ENCODE measurements at regions not wholly inside any gene's neighbourhood (a gene's known extent, or its start where the extent isn't known, plus 50 kb on each side); places are given as distances from the start of the nearest gene placed in this dataset.

GRCh38 chr15:95448531-95449229, 881.8 kb upstream of the NR2F2 start:
- DNase-seq (ENCODE audit: low read depth) = no peak

DNA sequence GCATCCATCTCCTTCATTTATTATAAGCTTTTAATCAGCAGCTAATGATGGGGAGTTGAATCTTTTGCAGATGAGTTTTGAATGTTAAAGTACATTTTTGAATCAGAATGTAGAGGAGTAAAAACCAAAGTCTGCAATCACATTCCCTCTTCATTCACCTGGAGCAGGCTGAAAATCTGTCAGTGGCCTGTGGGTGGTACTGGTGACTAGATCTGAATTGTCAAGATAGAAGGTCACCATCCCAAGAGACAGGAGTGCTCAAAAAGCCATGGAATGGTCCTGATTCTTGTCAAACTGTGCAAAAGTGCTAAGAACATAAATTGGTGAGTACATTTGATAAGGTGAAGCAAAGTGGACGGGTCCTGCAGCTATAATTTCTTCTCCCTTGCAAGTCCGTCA, 881.3 kb upstream of the NR2F2 start:
- DNase-seq (ENCODE audit: low read depth) = no peak

GRCh38 chr15:95450413-95450812, 880.1 kb upstream of the NR2F2 start:
- DNase-seq (ENCODE audit: low read depth) = no peak

DNA sequence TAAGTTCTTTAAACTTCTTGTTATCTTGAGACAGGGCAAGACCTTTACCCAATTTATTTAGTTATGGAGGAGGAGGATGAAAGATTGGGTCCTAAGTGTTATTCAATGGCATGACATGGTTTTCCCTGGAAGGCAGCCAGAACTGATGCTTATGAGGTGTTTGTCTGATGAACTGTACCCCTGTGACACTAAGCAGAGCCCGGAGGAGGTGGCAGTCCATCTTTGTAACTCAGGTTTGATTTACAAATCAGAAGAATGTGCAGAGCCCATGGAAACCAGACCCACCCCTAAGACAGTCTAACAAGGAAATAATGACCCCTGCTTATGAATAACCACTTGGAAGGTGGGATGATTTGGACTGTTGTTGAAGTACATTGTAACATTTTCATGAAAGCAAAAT, 878.6 kb upstream of the NR2F2 start:
- no peak for DNase-seq (ENCODE audit: low read depth)

DNA sequence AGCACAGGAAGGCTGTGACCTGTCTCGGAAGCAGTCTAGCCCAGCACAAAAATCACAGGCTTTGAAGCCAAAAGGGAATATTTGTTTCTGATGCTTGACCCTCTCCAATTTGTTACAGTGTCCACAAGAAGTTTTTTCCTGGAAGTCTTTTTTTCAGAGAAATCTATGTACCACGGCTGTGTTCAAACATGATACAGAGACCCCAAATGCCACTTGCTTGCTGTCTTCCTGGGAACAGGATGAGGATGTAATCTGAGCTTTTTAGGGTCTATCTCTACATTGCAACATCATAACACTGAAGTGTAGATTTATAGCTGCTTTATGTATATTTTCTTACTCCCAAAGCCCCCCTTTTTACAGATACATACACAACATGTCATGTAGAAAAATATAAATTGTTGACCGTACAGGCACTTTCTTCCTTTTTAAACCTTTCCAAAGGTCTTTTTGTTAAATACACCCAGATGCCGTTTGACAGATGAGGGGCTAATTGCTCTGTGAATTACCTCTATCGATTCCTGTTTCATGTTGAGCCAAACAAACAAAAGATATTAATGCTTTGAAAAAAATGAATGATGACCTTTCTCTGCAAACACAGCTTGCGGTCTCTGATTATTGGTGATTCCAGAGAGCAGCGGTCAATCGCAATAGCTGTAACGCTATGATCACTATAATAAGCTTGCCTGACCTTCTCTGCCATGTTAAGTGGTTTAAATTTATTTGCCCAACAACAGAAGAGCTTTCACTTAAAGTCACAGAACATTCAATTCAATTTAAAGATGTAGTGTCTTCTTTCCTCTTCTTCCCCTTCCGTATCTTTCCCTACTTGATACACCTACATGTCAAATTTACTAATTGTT, 875.9 kb upstream of the NR2F2 start:
- no peak for DNase-seq (ENCODE audit: low read depth)

DNA sequence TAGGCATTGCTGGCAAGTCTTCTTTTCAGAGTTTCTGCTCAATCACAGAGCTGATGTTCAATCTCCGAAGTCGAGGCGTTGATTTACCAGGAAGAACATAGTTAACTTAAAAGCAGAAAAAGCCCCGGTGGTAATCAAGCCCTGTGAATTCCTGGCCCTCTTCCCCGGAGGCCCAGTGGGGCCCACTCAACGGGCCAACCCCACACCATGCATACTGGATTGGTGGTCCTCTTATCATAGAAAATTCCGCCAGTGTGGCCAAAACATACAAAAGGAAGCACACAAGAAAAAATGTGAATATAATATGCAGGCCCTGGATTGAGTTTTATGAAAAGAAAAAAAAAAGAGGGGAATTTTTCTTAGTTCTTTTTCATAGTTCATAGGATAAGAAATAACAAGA, 873.0 kb upstream of the NR2F2 start:
- no peak for DNase-seq (ENCODE audit: low read depth)

DNA sequence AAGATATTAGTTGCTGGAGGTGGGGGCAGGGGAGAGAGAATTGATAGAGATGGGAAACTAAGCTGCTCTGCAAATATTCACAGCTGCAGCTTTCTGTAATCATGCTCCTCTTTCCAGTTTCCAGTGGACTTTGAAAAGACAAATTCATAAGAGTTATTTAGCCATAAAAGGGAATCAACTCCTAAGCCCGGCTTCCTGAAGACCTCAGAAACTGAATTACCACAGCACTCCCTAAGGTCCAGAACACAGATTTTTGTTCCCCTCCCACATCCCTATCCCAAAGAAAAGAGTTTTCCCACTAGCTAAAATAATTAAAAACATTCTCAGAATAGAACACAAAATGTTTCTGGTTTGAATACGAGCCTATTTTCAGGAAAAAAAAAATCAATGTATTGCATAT, 871.8 kb upstream of the NR2F2 start:
- no peak for DNase-seq (ENCODE audit: low read depth)

- no peak for DNase-seq (ENCODE audit: low read depth)
Observed at GRCh38 chr15:95459273-95459672, 871.2 kb upstream of the NR2F2 start.

GRCh38 chr15:95464509-95464908, 866.0 kb upstream of the NR2F2 start:
- DNase-seq (ENCODE audit: low read depth) = no peak

- no peak for DNase-seq (ENCODE audit: low read depth)
Observed at GRCh38 chr15:95468820-95469219, 861.7 kb upstream of the NR2F2 start.

- DNase-seq (ENCODE audit: low read depth) = no peak
Observed at GRCh38 chr15:95469496-95470000, 861.0 kb upstream of the NR2F2 start.

- DNase-seq (ENCODE audit: low read depth) = no peak
Observed at GRCh38 chr15:95470529-95470928, 860.0 kb upstream of the NR2F2 start.

DNA sequence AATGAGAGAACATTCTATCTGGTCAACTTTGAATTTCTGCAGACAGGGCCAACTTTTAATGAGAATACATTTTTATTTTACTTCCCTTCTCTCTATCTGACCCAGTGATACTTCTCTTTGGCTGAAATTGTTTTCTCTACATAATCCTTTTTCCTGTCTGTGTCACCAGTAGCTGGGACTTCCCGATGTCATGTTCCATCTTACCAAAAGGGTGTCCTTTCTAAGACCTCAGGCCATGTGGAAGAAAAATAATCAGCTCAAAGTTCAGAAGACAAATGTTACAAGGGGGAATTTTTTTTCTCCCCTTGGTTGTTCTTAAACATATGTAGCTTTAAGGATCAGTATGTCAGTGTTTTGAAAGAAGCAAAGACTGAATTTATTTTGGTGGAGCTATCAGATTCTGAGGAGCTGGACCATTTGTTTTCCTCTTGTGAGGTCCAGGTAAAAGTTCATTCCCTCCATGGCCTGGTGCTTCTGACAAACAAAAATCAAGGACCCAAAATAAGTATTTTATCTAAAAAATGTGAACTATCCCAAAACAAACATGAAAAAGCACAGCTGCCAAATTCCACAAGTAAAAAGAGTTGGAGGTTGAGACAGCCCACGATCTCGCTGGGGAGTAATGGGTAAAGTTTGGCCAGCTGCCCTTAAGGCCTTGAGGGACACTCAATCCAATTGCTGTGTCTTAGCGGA, 859.4 kb upstream of the NR2F2 start:
- no peak for DNase-seq (ENCODE audit: low read depth)

DNA sequence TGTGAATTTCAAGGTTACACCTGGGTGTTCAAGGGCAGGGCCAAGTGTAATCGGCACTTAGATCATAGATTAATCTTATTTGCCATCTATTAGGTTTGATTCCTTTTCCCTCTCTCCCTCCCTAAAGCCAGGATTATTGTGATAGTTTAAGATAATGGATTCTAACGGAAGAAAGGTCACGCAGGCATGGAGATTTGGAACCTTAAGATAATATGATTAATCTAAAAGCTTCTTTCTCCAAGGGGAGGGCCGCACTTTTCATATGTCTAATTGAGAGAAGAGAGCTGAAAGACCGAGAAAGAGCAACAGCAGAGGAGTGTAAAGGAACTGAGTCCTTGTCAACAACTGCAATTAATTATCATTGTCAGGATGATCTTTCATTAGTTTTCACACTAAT, 858.8 kb upstream of the NR2F2 start:
- no peak for DNase-seq (ENCODE audit: low read depth)

GRCh38 chr15:95475067-95475466, 855.4 kb upstream of the NR2F2 start:
- DNase-seq (ENCODE audit: low read depth) = no peak

GRCh38 chr15:95479308-95479707, 851.2 kb upstream of the NR2F2 start:
- no peak for DNase-seq (ENCODE audit: low read depth)

- DNase-seq (ENCODE audit: low read depth) = no peak
Observed at GRCh38 chr15:95485367-95485766, 845.1 kb upstream of the NR2F2 start.

GRCh38 chr15:95486224-95486623, 844.3 kb upstream of the NR2F2 start:
- no peak for DNase-seq (ENCODE audit: low read depth)

- DNase-seq (ENCODE audit: low read depth) = no peak
Observed at GRCh38 chr15:95489103-95489502, 841.4 kb upstream of the NR2F2 start.

DNA sequence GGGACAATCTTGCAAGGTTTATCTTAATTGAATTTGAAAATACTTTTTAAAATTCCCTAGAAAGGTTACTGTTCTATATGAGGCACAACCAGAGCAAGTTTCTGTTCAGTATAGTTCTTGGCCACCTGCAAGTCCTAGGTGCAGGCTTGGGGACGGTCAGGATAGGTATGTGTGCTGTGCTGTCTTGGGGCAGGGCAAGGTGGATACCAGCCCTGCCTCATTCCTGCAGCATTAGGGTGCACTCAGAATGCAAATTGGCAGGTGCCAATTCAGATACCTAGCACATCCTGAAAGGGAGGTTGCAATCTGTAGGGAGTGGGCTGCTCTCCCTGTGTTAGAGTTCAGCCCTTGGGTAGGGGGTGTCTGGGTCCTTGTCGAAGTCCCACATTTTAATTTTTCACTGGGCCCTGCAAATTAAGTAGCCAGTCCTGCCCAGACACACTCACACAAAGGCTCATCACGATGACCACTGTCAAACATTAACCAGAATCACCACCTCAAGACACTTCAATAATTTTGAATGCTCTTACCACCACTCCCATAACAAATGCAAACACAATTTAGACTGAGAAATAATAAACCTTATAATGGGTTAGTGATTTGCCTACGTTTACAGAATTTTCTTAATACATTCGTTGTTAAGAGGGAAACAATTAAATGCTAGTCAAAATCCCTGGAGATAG, 838.0 kb upstream of the NR2F2 start:
- no peak for DNase-seq (ENCODE audit: low read depth)

DNA sequence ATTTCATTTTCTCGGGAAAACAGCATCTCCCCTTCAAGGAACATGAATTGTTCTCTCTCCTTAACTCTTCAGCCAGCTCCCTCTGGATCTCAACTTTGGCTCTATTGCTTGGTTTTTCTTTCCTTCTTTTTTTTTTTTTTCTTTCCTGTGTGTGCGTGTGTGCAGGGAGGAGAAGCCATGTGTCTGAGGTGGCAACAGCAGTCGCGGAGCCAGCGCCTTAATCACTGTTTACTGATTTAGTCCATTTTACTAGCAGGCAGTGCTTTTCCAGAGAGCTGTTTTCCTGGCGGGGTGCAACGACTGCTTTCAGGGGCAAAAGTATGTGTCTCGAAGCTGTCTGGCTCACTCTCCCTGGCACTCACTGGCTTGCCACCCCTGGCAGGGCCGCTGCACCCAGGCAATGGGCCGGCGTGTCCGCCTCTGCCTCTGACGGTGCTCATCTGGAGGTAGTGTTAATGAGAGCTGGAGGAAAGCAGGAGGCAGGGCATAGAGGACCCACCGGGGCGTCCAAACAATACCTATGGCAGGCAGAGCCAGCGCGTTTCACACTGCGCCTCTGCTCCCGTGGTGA, 835.4 kb upstream of the NR2F2 start:
- DNase-seq (ENCODE audit: low read depth) = no peak

GRCh38 chr15:95497634-95498033, 832.9 kb upstream of the NR2F2 start:
- DNase-seq (ENCODE audit: low read depth) = no peak
